IgD-negative memory B cell (primary cell): ENCODE measurements at regions not wholly inside any gene's neighbourhood (a gene's known extent, or its start where the extent isn't known, plus 50 kb on each side); places are given as distances from the start of the nearest gene placed in this dataset.
"Not testable (repeated sequence)": the region's sequence is repeated elsewhere in the genome, so short reads cannot be mapped to it uniquely, and the experiment has no call there.

ENCODE experiments used
- H3K27ac Mint-ChIP-seq, 3 donors: one replicate each; pipeline ENCODE4 v1.8.0; 2020 to 2022; ENCODE audit warnings: mild to moderate bottlenecking in 3 of 3, mixed read lengths in 3 of 3, moderate library complexity in 1 of 3
- H3K27me3 Mint-ChIP-seq: one replicate; pipeline ENCODE4 v1.8.0; 2021; ENCODE audit warnings: mixed read lengths
- H3K36me3 Mint-ChIP-seq: one replicate; pipeline ENCODE4 v1.8.0; 2020; ENCODE audit warnings: mild to moderate bottlenecking, mixed read lengths
- H3K4me1 Mint-ChIP-seq, 3 donors: one replicate each; pipeline ENCODE4 v1.8.0; 2020 to 2022; ENCODE audit warnings: mixed read lengths in 3 of 3, mild to moderate bottlenecking in 1 of 3
- H3K4me3 Mint-ChIP-seq, 4 donors: one replicate each; pipeline ENCODE4 v1.8.0; 2020 to 2022; ENCODE audit warnings: mild to moderate bottlenecking in 4 of 4, mixed read lengths in 4 of 4, moderate library complexity in 3 of 4
- H3K9me3 Mint-ChIP-seq, 3 donors: one replicate each; pipeline ENCODE4 v1.8.0; 2020 to 2021; ENCODE audit warnings: mixed read lengths in 3 of 3, mild to moderate bottlenecking in 1 of 3

- no peaks in the 10 kb centered on the region for H3K4me1 Mint-ChIP-seq
- H3K36me3 Mint-ChIP-seq: no peaks in the 10 kb centered on the region
- no peak overlapping the region for H3K27ac Mint-ChIP-seq
- H3K27me3 Mint-ChIP-seq: peaks cover 2% of the 10 kb centered on the region
- no peak overlapping the region for H3K4me3 Mint-ChIP-seq
- H3K9me3 Mint-ChIP-seq: peaks cover 2 to 3% (median 3%) of the 10 kb centered on the region in 3 donors
These were observed 107.1 kb downstream of the EBLN1 start for GRCh38 chr10:22110761-22111160.

GRCh38 chr10:22105270-22105669 is 101.7 kb upstream of the DNAJC1 start:
- no peaks in the 10 kb centered on the region for H3K4me1 Mint-ChIP-seq
- H3K27me3 Mint-ChIP-seq: peaks cover 3% of the 10 kb centered on the region
- no peak overlapping the region for H3K4me3 Mint-ChIP-seq
- peaks cover 0 to 3% (median 0%) of the 10 kb centered on the region in 3 donors for H3K9me3 Mint-ChIP-seq
- H3K36me3 Mint-ChIP-seq: no peaks in the 10 kb centered on the region
- H3K27ac Mint-ChIP-seq: no peak overlapping the region

GRCh38 chr10:22103701-22104470 is 100.4 kb upstream of the DNAJC1 start:
- Mint-ChIP-seq H3K27me3 (peaks cover 3% of the 10 kb centered on the region), H3K27ac (no peak overlapping the region), H3K4me1 (no peaks in the 10 kb centered on the region), H3K36me3 (no peaks in the 10 kb centered on the region), H3K4me3 (no peak overlapping the region), H3K9me3 (peaks cover 0 to 9% (median 2%) of the 10 kb centered on the region in 3 donors)

- H3K9me3 Mint-ChIP-seq: peaks cover 2 to 7% (median 4%) of the 10 kb centered on the region in 3 donors
- H3K4me3 Mint-ChIP-seq: no peak overlapping the region
- H3K36me3 Mint-ChIP-seq: no peaks in the 10 kb centered on the region
- H3K27ac Mint-ChIP-seq: no peak overlapping the region
- H3K4me1 Mint-ChIP-seq: no peaks in the 10 kb centered on the region
- H3K27me3 Mint-ChIP-seq: peaks cover 1% of the 10 kb centered on the region
These were observed 94.2 kb upstream of the DNAJC1 start for GRCh38 chr10:22097696-22098095.

- H3K36me3 Mint-ChIP-seq, H3K9me3 Mint-ChIP-seq, H3K4me3 Mint-ChIP-seq, H3K4me1 Mint-ChIP-seq, H3K27me3 Mint-ChIP-seq, H3K27ac Mint-ChIP-seq: not testable (repeated sequence)
These were observed 87.7 kb upstream of the DNAJC1 start for GRCh38 chr10:22091260-22091659.

GRCh38 chr10:22087402-22087738 is 83.8 kb upstream of the DNAJC1 start:
- Mint-ChIP-seq H3K9me3 (peaks cover 0 to 2% (median 0%) of the 10 kb centered on the region in 3 donors), H3K4me1 (no peaks in the 10 kb centered on the region), H3K27me3 (peaks cover 17% of the 10 kb centered on the region), H3K36me3 (no peaks in the 10 kb centered on the region), H3K4me3 (no peak overlapping the region), H3K27ac (no peak overlapping the region)

- Mint-ChIP-seq H3K9me3 (peaks cover 0 to 2% (median 0%) of the 10 kb centered on the region in 3 donors), H3K36me3 (no peaks in the 10 kb centered on the region), H3K27me3 (peaks cover 17% of the 10 kb centered on the region), H3K27ac (no peak overlapping the region), H3K4me3 (no peak overlapping the region), H3K4me1 (no peaks in the 10 kb centered on the region)
These were observed 83.3 kb upstream of the DNAJC1 start for GRCh38 chr10:22086730-22087401.

- H3K27ac Mint-ChIP-seq, H3K36me3 Mint-ChIP-seq, H3K4me3 Mint-ChIP-seq, H3K4me1 Mint-ChIP-seq: not testable (repeated sequence)
- Mint-ChIP-seq H3K9me3 (peaks cover 0 to 21% (median 0%) of the 10 kb centered on the region in 3 donors), H3K27me3 (peaks cover 24% of the 10 kb centered on the region)
These were observed 76.4 kb upstream of the DNAJC1 start for GRCh38 chr10:22079921-22080320.

GRCh38 chr10:22071332-22071731 is 67.8 kb upstream of the DNAJC1 start:
- Mint-ChIP-seq H3K27ac (no peak overlapping the region), H3K36me3 (peaks cover 2% of the 10 kb centered on the region)

GRCh38 chr10:22067091-22067490 is 63.6 kb upstream of the DNAJC1 start:
- Mint-ChIP-seq H3K4me3 (no peak overlapping the region), H3K9me3 (peaks cover 3 to 24% (median 20%) of the 10 kb centered on the region in 3 donors), H3K27me3 (no peaks in the 10 kb centered on the region), H3K4me1 (no peaks in the 10 kb centered on the region), H3K27ac (no peak overlapping the region), H3K36me3 (peaks cover 2% of the 10 kb centered on the region)

More at GRCh38 chr10:22071332-22071731, 67.8 kb upstream of the DNAJC1 start:
- Mint-ChIP-seq H3K4me1 (no peaks in the 10 kb centered on the region), H3K9me3 (peaks cover 3 to 28% (median 24%) of the 10 kb centered on the region in 3 donors), H3K4me3 (no peak overlapping the region), H3K27me3 (peaks cover 4% of the 10 kb centered on the region)

GRCh38 chr10:22060984-22061383 is 57.5 kb upstream of the DNAJC1 start:
- not testable (repeated sequence) for H3K4me1 Mint-ChIP-seq, H3K27me3 Mint-ChIP-seq, H3K4me3 Mint-ChIP-seq, H3K36me3 Mint-ChIP-seq
- Mint-ChIP-seq H3K27ac (peak overlapping the region in 1 of 3 donors; percentile 76), H3K9me3 (peaks cover 0 to 13% (median 3%) of the 10 kb centered on the region in 3 donors)

GRCh38 chr10:22058201-22058600 is 54.7 kb upstream of the DNAJC1 start:
- H3K36me3 Mint-ChIP-seq: no peaks in the 10 kb centered on the region
- H3K27ac Mint-ChIP-seq: no peak overlapping the region
- H3K27me3 Mint-ChIP-seq: peaks cover 6% of the 10 kb centered on the region
- H3K4me3 Mint-ChIP-seq: no peak overlapping the region
- peaks cover 0 to 6% (median 0%) of the 10 kb centered on the region in 3 donors for H3K4me1 Mint-ChIP-seq
- H3K9me3 Mint-ChIP-seq: peaks cover 0 to 8% (median 3%) of the 10 kb centered on the region in 3 donors

GRCh38 chr10:22054961-22055360 is 51.4 kb upstream of the DNAJC1 start:
- no peaks in the 10 kb centered on the region for H3K4me1 Mint-ChIP-seq
- H3K27ac Mint-ChIP-seq: no peak overlapping the region
- peaks cover 6% of the 10 kb centered on the region for H3K27me3 Mint-ChIP-seq
- H3K9me3 Mint-ChIP-seq: peaks cover 0 to 6% (median 1%) of the 10 kb centered on the region in 3 donors
- peaks cover 2% of the 10 kb centered on the region for H3K36me3 Mint-ChIP-seq
- H3K4me3 Mint-ChIP-seq: no peak overlapping the region
